WTC11 (cell line): ENCODE measurements at regions not wholly inside any gene's neighbourhood (a gene's known extent, or its start where the extent isn't known, plus 50 kb on each side); places are given as distances from the start of the nearest gene placed in this dataset.

Experiments used
- ATAC-seq: fragments of 200-7000 bp; cut with Tn5 transposase; 2 replicates; pipeline ENCODE4 v1.10.0; 2021; ENCODE audit warnings: mild to moderate bottlenecking, moderate library complexity
- CTCF ChIA-PET: fragments of 300-600 bp; sonication (Branson Sonifier 250); formaldehyde crosslinking; loops from one replicate; lab custom pipeline; 2021; ENCODE audit warnings: antibody characterized with exemption; lab: Charles Lee
- POLR2A ChIA-PET: fragments of 350-600 bp; sonication (Branson Sonifier 250); formaldehyde crosslinking; loops from one replicate; lab custom pipeline; 2021; ENCODE audit warnings: antibody characterized with exemption; lab: Charles Lee
- DNase-seq: peaks from one replicate; pipeline ENCODE4 v3.0.0; 2021; ENCODE audit warnings: low spot score
- H3K27ac Mint-ChIP-seq: 2 replicates; pipeline ENCODE4 v1.8.0; 2021; ENCODE audit warnings: mixed read lengths
- H3K27me3 Mint-ChIP-seq: 2 replicates; pipeline ENCODE4 v1.8.0; 2021; ENCODE audit warnings: low read depth, mild to moderate bottlenecking, moderate library complexity, mixed read lengths
- H3K36me3 Mint-ChIP-seq: 2 replicates; pipeline ENCODE4 v1.8.0; 2021; ENCODE audit warnings: mixed read lengths
- H3K4me1 Mint-ChIP-seq: 2 replicates; pipeline ENCODE4 v1.8.0; 2022; ENCODE audit warnings: mixed read lengths
- H3K4me3 Mint-ChIP-seq: 2 replicates; pipeline ENCODE4 v1.8.0; 2021; ENCODE audit warnings: mild to moderate bottlenecking, moderate library complexity, mixed read lengths
- H3K9me3 Mint-ChIP-seq: 2 replicates; pipeline ENCODE4 v1.8.0; 2021; ENCODE audit warnings: mixed read lengths
- CBFB ChIP-seq: sonication (generic); formaldehyde crosslinking; IDR thresholded peaks from 2 replicates; pipeline ENCODE4 v1.8.1; 2022; ENCODE audit warnings: mild to moderate bottlenecking, low read depth, missing genetic modification reagents
- CREM ChIP-seq: sonication (generic); formaldehyde crosslinking; IDR thresholded peaks from 2 replicates; pipeline ENCODE4 v1.8.1; 2022; ENCODE audit warnings: mild to moderate bottlenecking, missing genetic modification reagents, moderate library complexity
- EMX1 ChIP-seq: fragments of 250-450 bp; sonication (Bioruptor Pico); IDR thresholded peaks from 2 replicates; pipeline ENCODE4 v1.8.0; 2021; ENCODE audit warnings: mild to moderate bottlenecking
- GABPB1 ChIP-seq: sonication (generic); formaldehyde crosslinking; IDR thresholded peaks from 2 replicates; pipeline ENCODE4 v1.8.1; 2023; ENCODE audit warnings: mild to moderate bottlenecking, missing genetic modification reagents
- HMGA2 ChIP-seq: fragments of 250-450 bp; sonication (Bioruptor Pico); IDR thresholded peaks from 2 replicates; pipeline ENCODE4 v1.4.0; 2021; ENCODE audit warnings: mild to moderate bottlenecking, moderate library complexity
- IRF1 ChIP-seq: sonication (generic); formaldehyde crosslinking; IDR thresholded peaks from 2 replicates; pipeline ENCODE4 v1.8.0; 2023; ENCODE audit warnings: missing genetic modification reagents
- JAZF1 ChIP-seq: fragments of 250-450 bp; sonication (Bioruptor Pico); IDR thresholded peaks from 2 replicates; pipeline ENCODE4 v1.9.0; 2021; ENCODE audit warnings: moderate library complexity, mild to moderate bottlenecking, inconsistent platforms
- JUN ChIP-seq: sonication (generic); formaldehyde crosslinking; IDR thresholded peaks from 2 replicates; pipeline ENCODE4 v1.8.0; 2023; ENCODE audit warnings: mild to moderate bottlenecking, missing genetic modification reagents
- KAT7 ChIP-seq: sonication (generic); formaldehyde crosslinking; IDR thresholded peaks from 2 replicates; pipeline ENCODE4 v1.8.1; 2023; ENCODE audit warnings: missing genetic modification reagents, mild to moderate bottlenecking, borderline replicate concordance
- NFE2L1 ChIP-seq: sonication (generic); formaldehyde crosslinking; IDR thresholded peaks from 2 replicates; pipeline ENCODE4 v1.8.1; 2023; ENCODE audit warnings: missing genetic modification reagents
- SMAD3 ChIP-seq: sonication (generic); formaldehyde crosslinking; IDR thresholded peaks from 2 replicates; pipeline ENCODE4 v1.8.0; 2022; ENCODE audit warnings: missing genetic modification reagents, mild to moderate bottlenecking, borderline replicate concordance
- SMAD4 ChIP-seq: sonication (generic); formaldehyde crosslinking; IDR thresholded peaks from 2 replicates; pipeline ENCODE4 v1.8.0; 2022; ENCODE audit warnings: mild to moderate bottlenecking, missing genetic modification reagents
- SOX15 ChIP-seq: fragments of 250-450 bp; sonication (Bioruptor Pico); IDR thresholded peaks from 2 replicates; pipeline ENCODE4 v1.9.0; 2021; ENCODE audit warnings: mild to moderate bottlenecking
- SP1 ChIP-seq: sonication (generic); formaldehyde crosslinking; conservative IDR thresholded peaks from 2 replicates; pipeline ENCODE4 v1.8.1; 2022; ENCODE audit warnings: missing genetic modification reagents
- ZBTB21 ChIP-seq: sonication (generic); formaldehyde crosslinking; IDR thresholded peaks from 2 replicates; pipeline ENCODE4 v1.8.1; 2023; ENCODE audit warnings: mild to moderate bottlenecking, missing genetic modification reagents, borderline replicate concordance
- ZNF396 ChIP-seq: fragments of 250-450 bp; sonication (Bioruptor Pico); IDR thresholded peaks from 2 replicates; pipeline ENCODE4 v1.8.0; 2021; ENCODE audit warnings: mild to moderate bottlenecking, moderate library complexity, borderline replicate concordance
- ZNF416 ChIP-seq: fragments of 250-450 bp; sonication (Bioruptor Pico); IDR thresholded peaks from 2 replicates; pipeline ENCODE4 v1.9.0; 2021; ENCODE audit warnings: mild to moderate bottlenecking, inconsistent platforms
- ZNF512 ChIP-seq: sonication (generic); formaldehyde crosslinking; IDR thresholded peaks from 2 replicates; pipeline ENCODE4 v1.8.1; 2022; ENCODE audit warnings: missing genetic modification reagents, borderline replicate concordance
- ZNF532 ChIP-seq: fragments of 250-450 bp; sonication (Bioruptor Pico); IDR thresholded peaks from 2 replicates; pipeline ENCODE4 v1.9.0; 2021; ENCODE audit warnings: mild to moderate bottlenecking, borderline replicate concordance
- ZSCAN18 ChIP-seq: fragments of 250-450 bp; sonication (Bioruptor Pico); IDR thresholded peaks from 2 replicates; pipeline ENCODE4 v2.1.2; 2022; ENCODE audit warnings: mild to moderate bottlenecking, moderate library complexity
- TF ChIP-seq, protein P1 (sequence below): sonication (generic); formaldehyde crosslinking; IDR thresholded peaks from 2 replicates; pipeline ENCODE4 v1.8.0; 2022; ENCODE audit warnings: mild to moderate bottlenecking, missing genetic modification reagents
- TF ChIP-seq, protein P2 (sequence below): sonication (generic); formaldehyde crosslinking; IDR thresholded peaks from 2 replicates; pipeline ENCODE4 v1.8.1; 2023; ENCODE audit warnings: mild to moderate bottlenecking, missing genetic modification reagents
- TF ChIP-seq, protein P3 (sequence below): sonication (generic); formaldehyde crosslinking; IDR thresholded peaks from 2 replicates; pipeline ENCODE4 v1.8.1; 2023; ENCODE audit warnings: mild to moderate bottlenecking, missing genetic modification reagents, moderate library complexity
- TF ChIP-seq, protein P4 (sequence below): fragments of 250-450 bp; sonication (Bioruptor Pico); conservative IDR thresholded peaks from 2 replicates; pipeline ENCODE4 v1.9.0; 2021; ENCODE audit warnings: mild to moderate bottlenecking

GRCh38 chr6:4459996-4460395 lies 316.2 kb upstream of the CDYL start (continued):
- TF ChIP-seq SMAD3 (CRISPR knock-in tag) (no peak), GABPB1 (CRISPR knock-in tag) (no peak), EMX1 (no peak), JUN (no peak), JAZF1 (no peak), ZBTB21 (CRISPR knock-in tag) (no peak), KAT7 (CRISPR knock-in tag) (no peak), ZNF396 (no peak)
- TF ChIP-seq, protein P1, sequence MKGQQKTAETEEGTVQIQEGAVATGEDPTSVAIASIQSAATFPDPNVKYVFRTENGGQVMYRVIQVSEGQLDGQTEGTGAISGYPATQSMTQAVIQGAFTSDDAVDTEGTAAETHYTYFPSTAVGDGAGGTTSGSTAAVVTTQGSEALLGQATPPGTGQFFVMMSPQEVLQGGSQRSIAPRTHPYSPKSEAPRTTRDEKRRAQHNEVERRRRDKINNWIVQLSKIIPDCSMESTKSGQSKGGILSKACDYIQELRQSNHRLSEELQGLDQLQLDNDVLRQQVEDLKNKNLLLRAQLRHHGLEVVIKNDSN (CRISPR knock-in tag), result no peak
- TF ChIP-seq, protein P2, sequence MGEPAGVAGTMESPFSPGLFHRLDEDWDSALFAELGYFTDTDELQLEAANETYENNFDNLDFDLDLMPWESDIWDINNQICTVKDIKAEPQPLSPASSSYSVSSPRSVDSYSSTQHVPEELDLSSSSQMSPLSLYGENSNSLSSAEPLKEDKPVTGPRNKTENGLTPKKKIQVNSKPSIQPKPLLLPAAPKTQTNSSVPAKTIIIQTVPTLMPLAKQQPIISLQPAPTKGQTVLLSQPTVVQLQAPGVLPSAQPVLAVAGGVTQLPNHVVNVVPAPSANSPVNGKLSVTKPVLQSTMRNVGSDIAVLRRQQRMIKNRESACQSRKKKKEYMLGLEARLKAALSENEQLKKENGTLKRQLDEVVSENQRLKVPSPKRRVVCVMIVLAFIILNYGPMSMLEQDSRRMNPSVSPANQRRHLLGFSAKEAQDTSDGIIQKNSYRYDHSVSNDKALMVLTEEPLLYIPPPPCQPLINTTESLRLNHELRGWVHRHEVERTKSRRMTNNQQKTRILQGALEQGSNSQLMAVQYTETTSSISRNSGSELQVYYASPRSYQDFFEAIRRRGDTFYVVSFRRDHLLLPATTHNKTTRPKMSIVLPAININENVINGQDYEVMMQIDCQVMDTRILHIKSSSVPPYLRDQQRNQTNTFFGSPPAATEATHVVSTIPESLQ (CRISPR knock-in tag), result no peak
- TF ChIP-seq, protein P3, sequence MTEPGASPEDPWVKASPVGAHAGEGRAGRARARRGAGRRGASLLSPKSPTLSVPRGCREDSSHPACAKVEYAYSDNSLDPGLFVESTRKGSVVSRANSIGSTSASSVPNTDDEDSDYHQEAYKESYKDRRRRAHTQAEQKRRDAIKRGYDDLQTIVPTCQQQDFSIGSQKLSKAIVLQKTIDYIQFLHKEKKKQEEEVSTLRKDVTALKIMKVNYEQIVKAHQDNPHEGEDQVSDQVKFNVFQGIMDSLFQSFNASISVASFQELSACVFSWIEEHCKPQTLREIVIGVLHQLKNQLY (CRISPR knock-in tag), result no peak

- no peak overlapping the region for H3K4me3 Mint-ChIP-seq
- DNase-seq, result no peak
- CTCF ChIA-PET, result no interaction called here
- TF ChIP-seq CBFB (CRISPR knock-in tag) (no peak), ZNF532 (CRISPR knock-in tag) (no peak), NFE2L1 (CRISPR knock-in tag) (no peak), CREM (CRISPR knock-in tag) (no peak), IRF1 (CRISPR knock-in tag) (no peak), SP1 (CRISPR knock-in tag) (no peak), SMAD4 (no peak), ZNF512 (CRISPR knock-in tag) (no peak), ZNF416 (CRISPR knock-in tag) (no peak), ZSCAN18 (no peak), SOX15 (CRISPR knock-in tag) (no peak), HMGA2 (CRISPR knock-in tag) (no peak)
- TF ChIP-seq, protein P3 (CRISPR knock-in tag), result no peak
- TF ChIP-seq, protein P4, sequence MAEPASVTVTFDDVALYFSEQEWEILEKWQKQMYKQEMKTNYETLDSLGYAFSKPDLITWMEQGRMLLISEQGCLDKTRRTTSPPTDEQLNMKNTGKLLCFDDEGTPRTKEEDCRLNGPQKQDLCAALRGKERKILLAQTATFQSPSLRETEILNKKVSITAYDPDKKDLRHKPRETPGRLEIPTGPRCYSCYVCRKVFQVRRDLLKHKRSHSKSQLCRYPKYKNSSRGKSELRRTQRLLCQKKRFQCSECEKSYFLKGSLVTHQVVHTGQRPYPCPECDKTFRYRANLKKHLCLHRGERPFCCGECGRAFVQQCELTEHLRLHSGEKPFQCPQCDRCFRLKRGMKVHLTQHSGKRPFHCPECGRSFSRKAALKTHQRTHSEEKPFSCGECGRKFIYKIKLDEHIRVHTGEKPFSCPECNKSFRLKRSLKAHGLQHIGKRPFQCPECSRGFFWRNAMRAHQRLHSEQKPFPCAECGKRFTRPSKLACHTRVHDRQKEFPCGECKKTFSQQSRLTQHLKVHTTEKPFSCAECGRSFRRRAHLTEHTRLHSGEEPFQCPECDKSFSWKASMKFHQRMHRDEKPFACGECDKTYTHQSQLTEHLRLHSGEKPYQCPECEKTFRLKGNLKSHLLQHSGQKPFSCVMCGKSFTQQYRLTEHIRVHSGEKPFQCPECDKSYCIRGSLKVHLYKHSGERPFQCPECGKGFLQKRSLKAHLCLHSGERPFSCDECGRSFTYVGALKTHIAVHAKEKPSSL (CRISPR knock-in tag), result no peak
Observed at GRCh38 chr6:4459032-4459431, 317.2 kb upstream of the CDYL start.

More at GRCh38 chr6:4459032-4459431, 317.2 kb upstream of the CDYL start:
- Mint-ChIP-seq H3K9me3 (peaks cover 19% of the 10 kb centered on the region), H3K27me3 (peaks cover 7% of the 10 kb centered on the region), H3K4me1 (peaks cover 6% of the 10 kb centered on the region), H3K27ac (no peak overlapping the region), H3K36me3 (peaks cover 8% of the 10 kb centered on the region; the same call in 1 of the 2 replicates)
- ATAC-seq, result no peak
- POLR2A ChIA-PET, result no interaction called here
